GM18517 (cell line): ENCODE measurements at regions not wholly inside any gene's neighbourhood (a gene's known extent, or its start where the extent isn't known, plus 50 kb on each side); places are given as distances from the start of the nearest gene placed in this dataset.
"Not testable (repeated sequence)": the region's sequence is repeated elsewhere in the genome, so short reads cannot be mapped to it uniquely, and the experiment has no call there.

Experiments used
- ATAC-seq: cut with Tn5 transposase; IDR thresholded peaks from one replicate; pipeline ENCODE4 v1.9.1; 2021; ENCODE audit warnings: mild to moderate bottlenecking, moderate library complexity; ENCODE audit not compliant: unreplicated experiment

DNA sequence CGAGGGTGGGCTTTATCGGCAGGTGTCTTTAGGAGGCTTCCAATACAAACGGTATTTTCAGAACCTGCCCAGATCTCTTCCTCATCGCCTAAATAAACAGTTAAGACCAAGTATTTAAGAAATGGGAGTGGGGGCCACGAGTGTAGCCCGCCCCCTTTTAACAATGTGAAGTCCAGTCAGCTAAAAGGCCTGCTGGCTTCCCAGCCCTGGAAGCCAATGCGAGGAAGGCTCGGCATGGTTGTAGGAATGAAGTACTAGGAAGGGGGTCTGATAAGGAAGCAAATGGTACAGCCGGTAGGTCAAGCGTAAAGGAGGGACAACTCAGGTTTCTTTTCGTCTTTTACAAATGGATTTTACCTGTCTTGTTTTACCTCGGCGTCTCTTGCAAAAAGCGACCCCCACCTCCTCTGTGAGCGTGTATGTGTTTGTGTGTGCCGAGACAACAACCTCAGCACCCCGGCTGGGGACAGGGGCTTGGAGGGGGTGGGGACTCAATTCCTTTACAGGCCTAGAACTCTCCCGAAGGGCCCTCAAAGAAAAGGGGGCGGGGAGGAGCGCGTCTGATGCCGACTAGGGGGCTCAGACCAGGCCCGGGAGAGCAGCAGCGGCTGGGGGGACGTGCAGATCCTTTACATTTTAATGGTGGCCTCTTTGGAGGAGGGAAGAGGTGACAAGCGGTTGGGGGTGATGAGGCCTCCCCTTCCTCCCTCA is 147.6 kb downstream of the GPR85 start:
- no peak for ATAC-seq

DNA sequence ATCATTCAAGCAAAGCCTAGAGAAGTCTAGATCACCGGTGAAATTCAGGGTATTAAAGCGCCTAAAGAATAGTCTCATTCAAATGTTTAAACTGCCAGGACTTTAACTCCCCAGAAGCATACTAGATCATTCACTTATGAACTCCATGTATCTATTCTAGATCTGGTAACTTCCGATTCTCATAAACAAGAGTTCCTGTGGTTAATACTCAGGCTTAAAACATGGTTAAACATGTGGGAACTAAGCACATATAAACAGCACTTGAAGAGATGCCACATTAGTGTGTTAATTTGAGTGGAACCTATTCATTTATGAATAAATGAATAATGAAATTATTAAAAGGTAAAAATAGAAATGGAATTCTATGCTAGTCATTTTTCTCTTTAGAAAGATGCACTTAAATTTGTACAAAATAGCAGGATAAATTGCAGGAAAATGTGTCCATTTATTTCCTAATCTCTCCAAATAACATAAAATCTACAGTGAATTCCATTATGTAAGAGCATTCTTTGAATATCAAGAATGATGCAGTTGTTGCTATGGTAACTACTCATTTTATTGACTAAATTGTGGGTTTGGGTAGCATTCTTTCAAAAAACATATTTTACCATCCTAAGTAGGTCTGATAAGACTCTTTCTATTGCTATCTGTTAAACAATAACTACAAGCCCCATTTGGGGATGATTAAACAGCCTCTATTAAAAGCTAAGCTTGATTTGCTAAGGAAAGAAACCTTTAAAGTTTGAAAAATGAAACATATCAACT is 147.6 kb upstream of the TMEM168 start:
- no peak for ATAC-seq

DNA sequence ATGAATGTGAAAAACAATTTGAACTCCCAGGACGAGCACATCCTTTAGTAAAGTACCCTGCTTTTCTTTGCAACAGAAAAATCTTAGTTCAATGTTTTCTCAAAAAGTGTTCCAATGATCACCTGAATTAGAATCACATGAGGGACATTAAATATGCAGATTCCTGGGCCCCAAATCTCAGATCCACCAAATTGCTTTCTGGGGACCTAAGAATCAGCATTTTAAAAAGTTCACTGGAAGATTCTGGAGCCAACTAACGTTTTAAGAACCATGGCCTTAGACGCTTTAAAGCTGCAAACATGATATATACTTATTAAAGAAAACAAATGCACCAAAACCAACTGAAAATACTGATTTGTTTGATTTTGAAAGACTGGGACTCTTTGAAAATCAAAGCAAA is 143.4 kb upstream of the TMEM168 start:
- ATAC-seq: no peak

DNA sequence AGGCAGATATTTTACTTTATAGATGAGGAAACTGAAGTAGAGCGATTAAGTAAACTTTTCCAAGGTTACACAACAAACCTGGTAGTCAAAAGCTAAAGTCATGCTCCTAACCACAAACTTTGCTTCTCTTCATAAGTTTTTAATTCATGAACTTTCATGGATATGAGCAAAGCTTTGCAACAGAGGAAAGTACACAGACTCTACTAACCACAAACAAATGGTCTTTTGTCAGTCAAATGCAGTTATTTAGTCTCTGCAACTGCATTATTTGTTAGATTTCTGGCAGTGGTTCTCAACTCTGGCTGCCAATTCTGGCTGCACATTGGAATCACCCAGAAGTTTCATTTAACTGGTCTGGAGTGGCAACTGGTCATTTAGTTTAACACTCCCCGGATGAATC is 140.6 kb upstream of the TMEM168 start:
- ATAC-seq: no peak

DNA sequence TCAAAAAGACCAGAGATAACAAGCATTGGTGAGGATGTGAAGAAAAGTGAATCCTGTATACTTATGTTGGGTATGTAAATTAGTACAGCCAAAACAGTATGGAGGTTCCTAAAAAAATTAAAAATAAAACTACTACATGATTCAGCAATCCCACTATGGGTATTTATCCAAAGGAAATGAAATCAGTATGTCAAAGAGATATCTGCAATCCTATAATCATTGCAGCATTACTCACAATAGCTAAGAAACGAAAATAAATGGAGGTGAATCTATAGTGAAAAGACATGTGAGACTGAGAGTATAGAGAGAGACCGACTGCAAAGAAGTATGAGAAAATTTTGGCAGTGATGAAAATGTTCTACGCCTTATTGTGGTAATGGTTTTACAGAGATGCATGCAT is 139.2 kb upstream of the TMEM168 start:
- no peak for ATAC-seq

- no peak for ATAC-seq
These were observed 135.8 kb upstream of the TMEM168 start for GRCh38 chr7:112926018-112926417.

DNA sequence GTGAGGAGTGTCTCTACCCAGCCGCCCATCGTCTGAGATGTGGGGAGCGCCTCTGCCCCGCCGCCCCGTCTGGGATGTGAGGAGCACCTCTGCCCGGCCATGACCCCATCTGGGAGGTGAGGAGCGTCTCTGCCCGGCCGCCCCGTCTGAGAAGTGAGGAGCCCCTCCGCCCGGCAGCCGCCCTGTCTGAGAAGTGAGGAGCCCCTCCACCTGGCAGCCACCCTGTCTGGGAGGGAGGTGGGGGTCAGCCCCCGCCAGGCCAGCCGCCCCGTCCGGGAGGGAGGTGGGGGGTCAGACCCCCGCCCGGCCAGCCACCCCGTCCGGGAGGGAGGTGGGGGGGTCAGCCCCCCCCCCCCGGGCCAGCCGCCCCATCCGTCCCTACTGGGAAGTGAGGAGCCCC is 132.4 kb upstream of the TMEM168 start:
- ATAC-seq: not testable (repeated sequence)

- not testable (repeated sequence) for ATAC-seq
These were observed 126.2 kb upstream of the TMEM168 start for GRCh38 chr7:112916431-112916830.

- ATAC-seq: no peak
These were observed 117.9 kb upstream of the TMEM168 start for GRCh38 chr7:112908086-112908485.

- no peak for ATAC-seq
These were observed 117.5 kb upstream of the TMEM168 start for GRCh38 chr7:112907658-112908057.

- ATAC-seq: no peak
These were observed 115.8 kb upstream of the TMEM168 start for GRCh38 chr7:112905950-112906349.

DNA sequence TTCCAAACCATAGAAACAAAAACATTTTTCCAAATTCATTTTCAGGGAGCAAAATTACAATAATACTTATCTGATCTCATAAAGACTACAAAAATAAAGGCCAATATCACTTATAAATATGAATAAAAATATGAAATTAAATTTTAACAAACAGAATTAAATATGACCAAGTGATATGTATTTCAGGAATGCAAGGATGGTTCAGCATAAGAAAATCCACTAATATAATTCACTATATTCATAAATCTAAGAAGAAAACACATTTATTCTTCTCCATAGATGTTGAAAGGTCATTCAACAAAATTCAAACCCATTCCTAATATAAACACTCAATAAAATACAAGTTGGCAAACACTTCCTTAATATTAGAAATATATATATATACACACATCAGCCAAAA is 115.2 kb upstream of the TMEM168 start:
- no peak for ATAC-seq

- peak; percentile 88 for ATAC-seq
These were observed 108.5 kb upstream of the TMEM168 start for GRCh38 chr7:112898432-112899290.

DNA sequence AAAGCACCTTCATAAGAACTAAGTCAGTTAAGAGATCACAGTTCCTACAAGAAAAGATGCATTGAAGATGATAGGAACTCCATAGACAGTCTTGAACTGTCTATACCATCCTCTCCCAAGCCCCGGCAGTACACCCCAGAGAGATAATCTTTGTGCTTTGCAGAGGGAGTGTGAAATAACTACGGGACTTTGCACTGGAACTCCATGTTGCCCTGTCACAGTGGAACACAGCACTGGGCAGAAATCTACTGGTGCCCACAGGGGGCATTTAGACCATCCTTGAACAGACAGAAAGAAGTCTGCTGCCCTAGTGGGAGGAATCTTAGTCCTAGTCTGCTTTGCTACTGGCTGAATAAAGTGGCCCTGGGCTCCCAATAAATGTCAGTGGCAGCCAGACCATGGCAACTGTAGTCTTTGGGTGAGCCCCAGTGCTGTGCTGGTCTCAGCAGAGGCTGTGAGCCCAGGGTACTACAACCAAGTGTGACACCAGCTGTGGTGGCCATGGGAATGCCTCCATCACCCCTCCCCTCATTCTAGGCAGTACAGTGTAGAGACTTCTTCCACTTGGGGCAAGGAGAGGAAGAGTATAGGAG is 107.7 kb upstream of the TMEM168 start:
- no peak for ATAC-seq

- no peak for ATAC-seq
These were observed 105.9 kb upstream of the TMEM168 start for GRCh38 chr7:112896026-112896601.

GRCh38 chr7:112892263-112892662 is 102.1 kb upstream of the TMEM168 start:
- no peak for ATAC-seq

DNA sequence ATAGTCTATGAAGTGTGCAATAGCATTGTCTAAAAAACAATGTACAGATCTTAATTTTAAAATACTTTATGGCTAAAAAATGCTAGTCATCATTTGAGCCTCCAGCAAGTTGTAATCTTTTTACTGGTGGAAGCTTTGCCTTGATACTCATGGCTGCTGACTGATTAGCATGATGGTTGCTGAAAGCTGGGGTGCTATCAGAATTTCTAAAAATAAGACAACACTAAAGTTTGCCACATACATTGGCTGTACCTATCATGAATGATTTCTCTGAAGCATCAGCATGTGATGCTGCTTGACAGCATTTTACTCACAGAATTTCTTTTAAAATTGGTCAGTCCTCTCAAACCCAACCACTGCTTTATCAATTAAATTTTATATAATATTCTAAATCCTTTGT is 101.5 kb upstream of the TMEM168 start:
- no peak for ATAC-seq

GRCh38 chr7:112889834-112890438 is 99.7 kb upstream of the TMEM168 start:
- ATAC-seq: no peak

DNA sequence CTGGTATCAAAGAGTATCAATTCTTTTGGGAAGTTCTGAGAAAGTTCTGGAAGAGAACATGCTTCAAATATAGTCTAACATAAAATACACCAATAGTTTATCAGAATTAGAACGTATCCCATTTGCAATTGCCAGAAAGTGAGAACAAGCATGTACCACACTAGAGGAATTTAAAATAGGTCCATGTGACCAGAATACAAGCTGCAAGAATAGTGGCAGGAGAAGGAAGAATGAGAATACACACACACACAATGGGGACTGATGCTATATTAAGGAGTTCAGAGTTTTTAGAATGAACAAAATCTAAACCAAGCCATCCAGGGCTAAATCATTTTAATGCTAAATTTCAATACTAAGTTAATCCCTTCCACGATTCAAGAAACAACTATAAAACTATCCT is 99.1 kb upstream of the TMEM168 start:
- no peak for ATAC-seq

DNA sequence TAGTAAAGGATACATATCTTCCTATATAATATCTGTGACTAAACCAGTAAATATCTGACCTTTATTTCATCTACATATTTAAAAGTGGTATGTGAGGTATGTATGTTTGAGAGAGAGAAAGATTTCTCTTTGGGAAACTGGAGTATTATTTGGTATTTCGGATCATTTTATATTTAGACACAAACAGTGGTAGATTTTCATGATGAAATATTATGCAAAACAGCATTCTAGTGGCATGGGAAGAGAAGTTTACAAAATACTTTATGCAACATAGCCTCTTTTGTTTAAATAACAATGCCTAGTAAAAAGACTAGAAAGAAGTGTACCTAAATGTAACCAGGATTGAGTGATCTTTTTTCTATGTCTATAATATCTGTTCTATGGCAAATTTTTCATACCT is 98.6 kb upstream of the TMEM168 start:
- no peak for ATAC-seq
